AG20443 (cell line): ENCODE measurements at regions not wholly inside any gene's neighbourhood (a gene's known extent, or its start where the extent isn't known, plus 50 kb on each side); places are given as distances from the start of the nearest gene placed in this dataset.

Source experiments
- DNase-seq: peaks from one replicate; pipeline ENCODE4 v3.0.0; 2012; ENCODE audit warnings: low spot score, mixed read lengths

- DNase-seq, result no peak
Observed at GRCh38 chr3:81279481-81280379, 481.7 kb downstream of the GBE1 start.

DNA sequence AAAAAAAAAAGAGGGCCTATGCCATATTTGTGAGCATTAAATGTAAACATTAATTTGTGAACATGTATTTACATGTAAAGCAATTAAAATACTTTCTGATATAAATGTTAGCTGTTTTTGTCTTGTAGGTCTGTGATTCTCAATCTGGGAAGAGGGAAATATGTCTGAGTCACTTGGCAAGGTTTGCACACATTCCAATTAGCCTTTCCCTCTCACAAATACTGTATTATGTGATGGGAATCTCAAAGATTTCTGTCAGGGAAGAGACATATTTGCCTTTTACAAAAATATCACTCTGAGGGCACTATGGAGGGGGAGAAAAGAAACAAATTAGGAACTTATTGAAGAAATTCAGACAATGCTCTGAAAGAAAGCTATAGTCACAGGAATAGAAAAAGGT is 483.6 kb downstream of the GBE1 start:
- DNase-seq, result peak; percentile 34

DNA sequence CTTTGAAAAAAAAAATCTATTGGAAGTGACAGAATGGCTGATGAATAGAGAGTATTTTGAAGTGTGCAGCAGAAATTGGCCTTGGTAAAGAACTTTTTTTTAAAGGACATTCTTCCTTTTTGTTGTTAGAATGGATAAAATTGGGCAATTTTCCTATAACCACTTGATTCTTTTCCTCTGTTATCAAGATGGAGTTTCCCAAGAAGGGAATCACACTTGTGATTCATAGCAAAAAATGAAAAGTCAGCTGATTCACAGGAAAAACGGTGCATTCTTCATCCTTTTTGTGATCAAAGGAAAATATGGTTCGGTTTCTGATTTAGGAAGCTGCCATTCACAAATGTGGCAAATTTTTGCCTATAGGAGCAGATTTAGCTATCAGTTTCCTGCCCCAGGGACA is 486.8 kb downstream of the GBE1 start:
- DNase-seq, result no peak

DNA sequence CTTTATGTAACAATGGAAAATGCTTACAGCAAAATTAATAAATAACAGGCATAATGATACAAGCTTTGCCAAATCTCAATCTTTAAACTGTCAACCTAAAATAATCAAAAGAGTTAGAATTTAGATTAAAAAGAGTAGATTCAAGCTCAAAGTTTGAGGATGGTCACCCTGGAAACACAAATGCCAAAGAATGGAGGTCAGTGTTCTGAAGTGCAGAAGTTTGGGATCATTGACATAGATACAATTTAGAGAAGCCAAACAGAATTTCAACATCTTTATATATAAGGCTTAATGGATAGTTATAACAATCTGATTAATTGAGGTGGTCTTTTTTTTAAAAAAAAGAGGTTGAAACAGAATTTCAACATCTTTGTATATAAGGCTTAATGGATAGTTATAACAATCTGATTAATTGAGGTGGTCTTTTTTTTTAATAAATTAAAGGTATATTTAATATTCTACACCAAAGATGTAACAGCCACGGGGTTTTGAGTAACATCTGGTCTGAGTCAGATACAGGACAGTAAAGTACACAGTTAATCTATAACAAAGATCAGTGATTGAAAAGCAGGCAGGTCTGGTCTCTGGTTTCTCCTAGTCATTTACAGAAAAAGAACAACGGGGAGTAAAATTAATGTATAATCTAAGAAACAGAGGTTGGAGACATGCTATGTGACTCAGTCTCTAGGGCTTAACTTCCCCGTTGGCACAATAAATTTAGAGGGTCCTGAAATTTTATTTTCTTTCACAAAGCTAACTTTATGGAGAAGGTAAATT is 490.7 kb downstream of the GBE1 start:
- no peak for DNase-seq

DNA sequence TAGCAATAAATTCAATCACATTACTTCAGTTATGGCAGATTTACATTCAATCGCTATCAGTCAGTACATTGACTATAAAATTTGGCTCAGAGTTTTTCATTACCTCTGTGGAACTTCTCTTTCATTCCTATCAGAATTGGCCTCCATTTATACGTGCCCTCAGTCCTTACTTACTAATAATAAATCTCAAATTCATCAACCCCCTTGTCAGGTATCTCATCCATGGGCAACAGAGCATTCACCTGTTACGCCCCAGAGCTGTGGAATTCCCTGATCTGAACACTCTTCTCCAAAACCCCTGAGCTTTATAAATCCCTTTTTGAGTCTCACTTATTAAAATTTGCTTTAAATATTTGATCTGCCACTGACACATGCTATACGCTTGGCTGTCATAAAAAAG is 492.9 kb downstream of the GBE1 start:
- DNase-seq, result no peak

- no peak for DNase-seq
Observed at GRCh38 chr3:81261996-81262395, 499.4 kb downstream of the GBE1 start.

DNA sequence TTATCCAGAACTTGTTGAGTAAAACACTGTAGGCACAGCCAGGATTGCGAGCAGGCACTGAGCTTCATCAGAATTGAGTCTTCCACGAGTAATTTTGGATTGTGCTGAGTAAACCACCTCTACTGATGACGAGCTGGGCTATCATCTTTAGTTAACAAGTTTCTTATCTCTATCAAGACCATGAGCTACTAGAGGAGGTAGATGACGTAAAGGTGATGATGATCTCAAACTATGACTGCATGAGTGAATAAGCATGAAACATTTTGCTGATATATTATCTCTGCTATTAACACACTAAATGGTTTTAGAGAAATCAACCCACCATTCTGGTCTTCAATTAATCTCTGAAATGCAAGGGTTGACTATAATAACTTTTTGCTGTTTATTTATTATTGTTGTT is 506.0 kb downstream of the GBE1 start:
- DNase-seq, result no peak

DNA sequence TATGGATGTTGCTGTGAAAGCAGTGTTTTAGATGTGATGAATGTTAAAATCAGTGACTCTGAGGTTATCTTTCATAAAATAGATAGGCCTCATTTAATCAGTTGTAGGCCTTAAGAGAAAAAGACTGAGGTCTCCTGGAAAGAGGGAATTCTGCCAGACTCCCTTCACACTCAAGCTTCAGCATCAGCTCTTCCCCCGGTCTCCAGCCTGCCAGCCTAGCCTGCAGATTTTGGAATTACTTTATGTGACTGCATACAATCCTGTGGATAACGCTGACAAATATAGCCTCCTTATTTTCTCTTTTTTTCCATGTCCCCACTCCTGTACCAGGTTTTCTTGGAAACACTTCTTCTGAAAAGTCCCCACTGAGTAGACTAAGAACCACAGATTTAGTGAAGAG is 510.3 kb downstream of the GBE1 start:
- DNase-seq, result no peak

DNA sequence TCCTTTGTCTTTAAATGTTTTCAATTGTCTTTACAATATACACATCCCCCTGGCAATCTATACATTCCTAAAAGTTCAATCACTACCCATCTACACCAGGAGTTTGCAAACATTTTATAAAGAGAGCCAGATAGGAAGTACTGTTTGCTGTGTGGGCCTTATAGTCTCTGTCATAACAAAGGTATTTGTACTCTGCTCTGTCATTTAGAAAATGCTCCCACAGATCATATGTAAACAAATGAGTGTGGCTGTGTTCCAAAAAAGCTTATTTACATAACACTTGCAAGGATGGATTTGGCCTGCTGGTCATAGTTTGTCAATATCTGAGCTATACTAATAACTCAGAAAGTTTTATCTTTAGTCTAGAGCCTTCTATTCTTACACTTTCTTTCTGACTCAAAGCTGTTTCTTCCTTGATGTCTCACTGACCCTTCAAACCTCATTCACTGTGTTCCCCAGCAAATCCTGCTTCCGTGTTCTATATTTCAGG is 511.9 kb downstream of the GBE1 start:
- peak; percentile 7 for DNase-seq

GRCh38 chr3:81245501-81245900 is 515.9 kb downstream of the GBE1 start:
- DNase-seq, result peak; percentile 4

DNA sequence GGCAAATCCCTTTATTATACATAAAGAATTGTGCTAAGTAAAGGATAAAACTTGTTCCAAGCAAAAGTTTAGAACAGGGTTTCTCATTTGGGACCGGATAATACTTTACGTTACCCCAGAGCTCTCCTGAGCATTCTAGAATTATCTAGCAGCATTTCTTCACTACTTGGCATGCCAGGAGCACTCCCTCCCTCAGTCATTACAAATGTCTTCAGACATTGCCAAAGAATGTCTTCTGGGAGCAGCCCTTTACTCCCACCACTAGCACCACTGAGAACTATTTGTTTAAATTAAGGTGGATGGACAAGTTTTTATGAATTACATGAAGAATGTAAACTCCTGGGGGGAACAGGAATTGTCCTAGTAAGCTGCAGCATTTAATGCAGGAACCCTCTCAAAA is 516.4 kb downstream of the GBE1 start:
- peak; percentile 6 for DNase-seq

GRCh38 chr3:81244231-81244630 is 517.2 kb downstream of the GBE1 start:
- no peak for DNase-seq

DNA sequence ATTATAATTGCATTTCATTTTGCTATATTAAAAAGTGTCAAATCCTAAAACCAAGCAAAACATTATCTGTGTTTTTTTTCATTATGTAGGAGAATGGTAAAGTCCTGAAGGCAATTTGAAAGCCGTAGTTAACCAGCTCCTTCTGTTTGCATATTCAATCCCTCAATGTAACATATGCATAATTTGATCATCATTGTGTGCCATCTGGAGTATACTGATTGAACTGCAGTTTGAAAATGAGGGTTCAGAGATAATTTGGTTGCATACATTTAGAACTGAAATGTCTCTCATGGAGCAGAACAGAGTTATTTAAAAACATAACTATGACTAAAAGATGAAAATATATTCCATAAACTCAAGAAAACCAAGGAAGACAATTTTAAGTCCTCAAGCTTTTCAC is 518.6 kb downstream of the GBE1 start:
- DNase-seq, result peak; percentile 9

DNA sequence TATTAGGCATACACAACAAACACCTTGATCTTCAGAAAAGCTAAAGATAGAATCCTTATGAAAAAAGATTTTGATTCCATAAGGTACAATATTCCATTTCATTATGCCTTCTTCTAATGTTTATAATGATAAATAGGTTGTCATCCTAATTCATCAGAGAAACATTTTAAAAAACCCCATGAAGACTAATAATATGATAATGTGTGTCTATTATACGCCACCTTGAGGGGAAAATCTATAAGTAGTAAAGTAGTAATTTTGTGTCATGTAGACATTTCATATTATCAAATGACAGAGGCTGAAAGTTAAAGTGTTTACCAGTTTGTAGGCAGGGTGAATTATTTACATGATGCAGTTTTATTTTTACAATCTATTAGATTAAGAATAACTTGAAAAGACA is 524.3 kb downstream of the GBE1 start:
- DNase-seq, result no peak

- no peak for DNase-seq
Observed at GRCh38 chr3:81218023-81218422, 543.4 kb downstream of the GBE1 start.

- DNase-seq, result no peak
Observed at GRCh38 chr3:81217101-81217500, 544.3 kb downstream of the GBE1 start.

DNA sequence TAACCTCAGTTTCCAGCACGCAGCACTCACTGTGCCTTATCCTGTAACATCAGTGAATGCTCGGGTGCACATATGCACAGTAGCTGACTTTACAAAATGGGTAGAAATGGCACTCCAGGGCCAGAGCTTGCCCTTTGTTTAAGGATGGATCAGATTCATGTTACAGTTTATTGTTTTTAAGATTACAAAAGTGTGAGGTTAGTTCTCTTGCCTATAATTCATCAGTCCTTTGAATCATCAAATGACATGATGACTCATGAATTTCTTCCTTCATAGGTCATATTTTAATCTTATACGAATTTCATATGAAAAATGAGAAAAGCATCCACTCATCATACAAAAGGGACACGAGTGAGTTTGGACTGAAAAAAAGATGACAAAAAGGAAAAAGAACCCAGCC is 545.3 kb downstream of the GBE1 start:
- DNase-seq, result peak; percentile 12

- no peak for DNase-seq
Observed at GRCh38 chr3:81214631-81215030, 546.8 kb downstream of the GBE1 start.

- no peak for DNase-seq
Observed at GRCh38 chr3:81199587-81199986, 561.9 kb downstream of the GBE1 start.

DNA sequence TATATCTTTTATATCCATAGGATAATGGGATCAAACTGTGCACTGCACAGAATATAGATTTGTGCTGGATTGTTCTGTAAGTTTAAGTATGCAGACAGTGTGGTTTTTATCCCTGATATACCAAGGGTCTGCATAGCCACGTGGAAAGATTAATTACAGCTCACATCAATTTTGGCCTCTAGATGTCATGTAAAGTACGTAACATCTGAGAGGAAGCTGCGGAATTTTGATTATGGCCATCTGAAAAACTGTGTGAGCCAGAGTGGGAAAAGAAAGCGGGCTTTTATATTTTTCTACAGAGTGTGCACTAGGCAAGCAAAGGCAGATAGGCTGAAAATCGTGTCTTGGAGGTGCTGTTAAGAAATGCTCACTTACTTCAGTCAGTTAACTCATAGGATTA is 562.7 kb downstream of the GBE1 start:
- DNase-seq, result peak; percentile 10

DNA sequence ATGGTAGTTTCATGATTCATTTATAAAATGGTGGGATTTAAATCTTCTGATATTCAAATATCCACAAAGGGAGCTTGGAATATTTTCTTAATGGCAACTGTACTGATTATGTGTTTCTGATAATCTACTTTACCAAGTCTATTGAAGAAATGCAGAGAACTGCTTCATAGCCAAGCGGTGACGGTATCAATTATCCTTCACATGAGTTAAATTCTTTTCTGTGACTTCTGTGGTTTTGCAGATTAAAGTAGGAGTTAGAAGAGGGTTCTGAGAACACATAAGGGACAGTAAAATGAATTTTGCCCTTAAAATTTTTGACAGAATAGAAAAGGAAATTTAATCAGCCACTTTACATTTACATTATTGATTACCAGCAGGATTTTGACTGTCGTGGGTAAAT is 563.2 kb downstream of the GBE1 start:
- no peak for DNase-seq

DNA sequence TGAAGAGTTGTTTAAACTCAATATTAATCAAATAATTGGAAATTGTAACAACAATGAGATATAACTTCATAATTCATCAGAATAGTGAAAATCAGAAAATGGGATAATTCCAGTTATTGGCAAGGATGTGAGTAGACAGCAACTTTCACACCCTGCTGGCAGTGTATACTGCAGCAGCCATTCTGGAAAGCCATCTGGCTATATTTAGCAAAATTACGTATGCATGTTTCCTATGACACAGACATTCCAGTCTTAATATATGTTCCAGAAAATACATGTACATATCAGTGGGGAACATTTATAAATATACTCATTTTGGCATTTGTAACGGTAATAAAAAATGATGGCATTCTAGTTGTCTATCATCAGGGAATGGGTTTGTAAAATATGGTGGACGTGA is 564.1 kb downstream of the GBE1 start:
- no peak for DNase-seq

- no peak for DNase-seq
Observed at GRCh38 chr3:81195478-81195877, 566.0 kb downstream of the GBE1 start.
